Heart left ventricle (tissue), 16 donors: ENCODE measurements at regions not wholly inside any gene's neighbourhood (a gene's known extent, or its start where the extent isn't known, plus 50 kb on each side); places are given as distances from the start of the nearest gene placed in this dataset.

Source experiments
- ATAC-seq, 4 donors: fragments of 200-7000 bp; cut with Tn5 transposase; one replicate each; pipeline ENCODE4 v1.9.1; 2020 to 2022; ENCODE audit warnings: moderate library complexity in 4 of 4, mild to moderate bottlenecking in 3 of 4, moderate number of reproducible peaks in 1 of 4
- DNase-seq, 5 donors: peaks; one replicate each; pipeline ENCODE4 v3.0.0-alpha.2; 2020
- H3K27ac ChIP-seq, 12 donors: fragments of 200-600 bp; sonication (generic) in 4 of 12; one replicate each; pipeline versions ENCODE4 v1.5.0 to v1.8.0; 2016 to 2022; ENCODE audit warnings: mild to moderate bottlenecking in 2 of 12
- H3K27me3 ChIP-seq, 9 donors: fragments of 200-600 bp; sonication (generic) in 2 of 9; one replicate each; pipeline versions ENCODE4 v1.5.1 to v1.8.0; 2016 to 2022; ENCODE audit warnings: mild to moderate bottlenecking in 3 of 9
- H3K36me3 ChIP-seq, 9 donors: fragments of 200-600 bp; sonication (generic) in 2 of 9; one replicate each; pipeline versions ENCODE4 v1.5.0 to v1.8.0; 2018 to 2022; ENCODE audit warnings: mild to moderate bottlenecking in 2 of 9
- H3K4me1 ChIP-seq, 12 donors: fragments of 200-600 bp; sonication (generic) in 4 of 12; one replicate each; pipeline versions ENCODE4 v1.5.0 to v1.8.0; 2016 to 2022; ENCODE audit warnings: mild to moderate bottlenecking in 3 of 12
- H3K4me3 ChIP-seq, 12 donors: fragments of 200-600 bp; sonication (generic) in 4 of 12; one replicate each; pipeline versions ENCODE4 v1.5.0 to v1.8.0; 2017 to 2022; ENCODE audit warnings: mild to moderate bottlenecking in 9 of 12, moderate library complexity in 4 of 12
- H3K9me3 ChIP-seq, 12 donors: fragments of 200-600 bp; sonication (generic) in 4 of 12; one replicate each; pipeline versions ENCODE4 v1.5.0 to v1.8.0; 2016 to 2022; ENCODE audit warnings: mild to moderate bottlenecking in 1 of 12
- CTCF ChIP-seq, 12 donors: fragments of 200-600 bp; sonication (generic) in 4 of 12; IDR thresholded peaks; one replicate each; pipeline versions ENCODE4 v1.5.0 to v1.8.0; 2018 to 2022; ENCODE audit warnings: antibody characterized with exemption in 12 of 12, mild to moderate bottlenecking in 5 of 12
- POLR2A ChIP-seq, 2 donors: fragments of 450-650 bp; IDR thresholded peaks; one replicate each; pipeline ENCODE4 v1.6.1; 2017; ENCODE audit warnings: antibody characterized with exemption in 2 of 2, mild to moderate bottlenecking in 2 of 2, moderate library complexity in 2 of 2
- WGBS, 4 donors: extraction: QIAGEN DNeasy Blood & Tissue Kit in 2 of 4; methylation state at CpG; one replicate each; pipeline versions ENCODE4 v1.1.5 to v1.1.7; 2013 to 2018; 5-methylcytosine and 5-hydroxymethylcytosine counted together
- intact Hi-C, 10 donors: fragments of 100-400 bp; cut with DNase I; formaldehyde crosslinking; loops; one replicate each; pipeline versions ENCODE4 v1.11.1 to v1.14.2; 2022
- donor health status: ischemic (EF 13 %, LVEDD 7.1; RV severe dilation, severe dysfunction).
- donor health status: healthy with polysubstance abuse.
- donor health status: DM: no; HTN: yes; CAD: no.
- donor health status: DM: no; HTN: no; CAD: no.
- donor health status: ischemic (EF 25% LVEDD 6.9; RV normal size, moderate dysfunction).
- donor health status: ischemic (EF 25% LVEDD 5.7; RV mildly dilated, moderate dysfunction).
- donor health status: healthy.
- donor health status: DM: yes; HTN: yes; CAD: no.
- donor health status: ischemic (EF 35%, LVEDD 5.7; RV mildly dilated, moderate dysfunction).
- donor health status: nonischemic (EF 11% LVEDD 7.7; RV severe dilation, severe dysfunction).
- donor health status: DM: yes; HTN: yes; CAD: no.
- donor health status: PGD.
- donor health status: ischemic (EF 29% LVEDD 5.4; RV normal size, mild dysfunction).
- donor health status: nonischemic (EF 23%, LVEDD 6.1; RV moderate dilation, normal function).

- intact Hi-C loops, result no loop called here
- peak in 3 of 4 donors; percentile 54 to 87 (median 85) for ATAC-seq
- no peaks in the 10 kb centered on the region for H3K4me1 ChIP-seq
- H3K27ac ChIP-seq, result no peak overlapping the region
- no peaks in the 10 kb centered on the region for H3K27me3 ChIP-seq
- DNase-seq, result peak in 1 of 5 donors; percentile 26
- no peaks in the 10 kb centered on the region for H3K9me3 ChIP-seq
- no peak overlapping the region for H3K4me3 ChIP-seq
- no peaks in the 10 kb centered on the region for H3K36me3 ChIP-seq
- TF ChIP-seq POLR2A (IDR thresholded peaks at IDR 0.05) (no peak), CTCF (IDR thresholded peaks at IDR 0.05) (no peak)
These were observed 280.5 kb downstream of the TLL1 start for GRCh38 chr4:166153548-166153947.

- Histone ChIP-seq H3K4me3 (no peak overlapping the region), H3K4me1 (no peaks in the 10 kb centered on the region), H3K27me3 (peaks cover 0 to 3% (median 0%) of the 10 kb centered on the region in 9 donors), H3K9me3 (peaks cover 0 to 5% (median 0%) of the 10 kb centered on the region in 12 donors), H3K27ac (no peak overlapping the region), H3K36me3 (no peaks in the 10 kb centered on the region)
- no peak for DNase-seq
- 52 to 72% (median 63%) methylated on average over 4 of the region's 4 CpGs for WGBS, 4 donors
- intact Hi-C loops, result loop anchor here in 6 of 10 donors (10.0 kb wide), 4 partner anchors 92 to 1992 kb away; no protein-coding TSS in a partner anchor
- no peak for ATAC-seq
- no peak for TF ChIP-seq CTCF (IDR thresholded peaks at IDR 0.05)
- TF ChIP-seq POLR2A (IDR thresholded peaks at IDR 0.05), result no peak
These were observed 289.3 kb downstream of the TLL1 start for GRCh38 chr4:166162327-166162726.

GRCh38 chr4:166165829-166166420 is 292.9 kb downstream of the TLL1 start:
- 1 to 3% (median 2%) methylated on average over 7 of the region's 7 CpGs for WGBS, 4 donors
- ATAC-seq, result peak; percentile 37 to 78 (median 66)

More at GRCh38 chr4:166165829-166166420, 292.9 kb downstream of the TLL1 start:
- Histone ChIP-seq H3K36me3 (no peaks in the 10 kb centered on the region), H3K9me3 (peaks cover 0 to under 1% (median 0%) of the 10 kb centered on the region in 12 donors), H3K27me3 (peaks cover 0 to 3% (median 0%) of the 10 kb centered on the region in 9 donors), H3K4me3 (no peak overlapping the region), H3K4me1 (no peaks in the 10 kb centered on the region), H3K27ac (no peak overlapping the region)
- intact Hi-C loops, result loop anchor here in 8 of 10 donors (2.0 to 10.0 kb wide), 10 partner anchors 86 to 1989 kb away; no protein-coding TSS in a partner anchor
- DNase-seq, result no peak
- TF ChIP-seq POLR2A (IDR thresholded peaks at IDR 0.05) (no peak), CTCF (IDR thresholded peaks at IDR 0.05) (peak; percentile 60 to 79 (median 72))
